ENCODE measurements at regions not wholly inside any gene's neighbourhood (a gene's known extent, or its start where the extent isn't known, plus 50 kb on each side); places are given as distances from the start of the nearest gene placed in this dataset.

GRCh38 chrX:100512471-100512870, 72.3 kb upstream of the TNMD start:
- peak; percentile 0 for DNase-seq

GRCh38 chrX:100494646-100495370, 84.7 kb upstream of the PCDH19 start:
- DNase-seq, result no peak

GRCh38 chrX:100491174-100491573, 81.1 kb upstream of the PCDH19 start:
- DNase-seq, result no peak

GRCh38 chrX:100487795-100488194, 77.7 kb upstream of the PCDH19 start:
- DNase-seq, result no peak

- DNase-seq, result no peak
These were observed 74.9 kb upstream of the PCDH19 start for GRCh38 chrX:100484971-100485370.

- peak; percentile 2 for DNase-seq
These were observed 69.3 kb upstream of the PCDH19 start for GRCh38 chrX:100479329-100479728.

GRCh38 chrX:100478714-100479306, 68.7 kb upstream of the PCDH19 start:
- DNase-seq, result no peak

GRCh38 chrX:100477958-100478357, 67.9 kb upstream of the PCDH19 start:
- DNase-seq, result no peak

GRCh38 chrX:100477467-100477866, 67.4 kb upstream of the PCDH19 start:
- no peak for DNase-seq

All from occipital lobe (tissue), 1 donor.